G401 (cell line): ENCODE measurements at regions not wholly inside any gene's neighbourhood (a gene's known extent, or its start where the extent isn't known, plus 50 kb on each side); places are given as distances from the start of the nearest gene placed in this dataset.
A peak's percentile ranks its signal among the peaks of the same experiment; 100 is the strongest.

Source experiments
- DNase-seq: peaks from one replicate; pipeline ENCODE4 v3.0.0-alpha.2; 2015; ENCODE audit warnings: low spot score
- in situ Hi-C: cut with HindIII; loops from 2 replicates; pipeline ENCODE4 v1.10.0; 2016; ENCODE audit warnings: low sequenced_read_pairs, mixed read lengths

DNA sequence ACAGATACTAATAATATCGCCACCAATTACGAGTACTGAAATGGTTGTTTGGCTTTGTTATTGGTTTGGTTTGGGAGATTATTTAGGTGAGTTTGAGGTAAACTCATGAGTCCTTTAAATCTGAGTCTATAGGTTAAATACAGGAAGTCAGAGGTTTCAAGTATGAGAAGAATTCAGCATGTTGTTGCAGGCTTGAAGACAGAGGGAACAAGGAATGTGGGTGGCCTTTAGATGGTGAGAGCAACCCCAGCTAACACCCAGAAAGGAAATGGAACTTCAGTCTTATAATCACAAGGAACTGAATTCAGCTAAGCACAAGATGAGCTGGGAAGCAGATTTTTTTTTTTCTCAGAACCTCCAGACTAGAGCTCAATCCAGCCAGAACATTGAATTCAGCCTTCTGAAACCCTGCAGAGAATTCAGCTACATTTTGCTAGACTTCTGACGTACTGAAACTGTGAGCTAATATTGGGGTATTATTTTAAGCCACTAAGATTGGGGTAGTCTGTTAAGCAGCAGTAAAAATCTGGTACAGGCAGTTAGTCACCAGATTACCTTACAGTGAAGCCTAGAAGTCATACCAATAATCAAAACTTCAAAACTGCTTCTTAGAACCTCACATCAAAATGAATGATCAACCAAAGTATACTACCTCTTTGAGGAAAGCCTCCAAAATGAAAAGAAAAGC is 216.0 kb upstream of the PUM3 start:
- peak; percentile 22 for DNase-seq
- in situ Hi-C loops: no loop called here

DNA sequence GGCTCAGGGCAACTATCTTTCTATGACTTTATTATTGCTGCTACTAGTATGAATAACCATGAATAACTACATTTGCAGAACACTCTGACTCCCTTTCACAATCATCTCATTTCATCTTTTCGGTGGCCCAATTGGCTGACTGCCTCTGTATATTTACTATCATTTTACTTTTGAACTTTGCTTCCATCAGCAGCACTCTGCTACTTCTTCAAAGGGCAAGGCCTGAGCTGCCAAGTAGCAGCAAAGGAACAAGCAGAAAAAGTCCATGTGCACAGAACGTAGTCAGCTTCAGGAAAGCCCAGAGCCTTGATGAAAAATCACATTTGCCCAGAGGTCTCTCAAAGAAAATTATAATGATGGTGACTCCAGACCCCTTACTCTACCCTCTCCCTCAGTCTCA is 214.5 kb upstream of the PUM3 start:
- in situ Hi-C loops: no loop called here
- DNase-seq: no peak

DNA sequence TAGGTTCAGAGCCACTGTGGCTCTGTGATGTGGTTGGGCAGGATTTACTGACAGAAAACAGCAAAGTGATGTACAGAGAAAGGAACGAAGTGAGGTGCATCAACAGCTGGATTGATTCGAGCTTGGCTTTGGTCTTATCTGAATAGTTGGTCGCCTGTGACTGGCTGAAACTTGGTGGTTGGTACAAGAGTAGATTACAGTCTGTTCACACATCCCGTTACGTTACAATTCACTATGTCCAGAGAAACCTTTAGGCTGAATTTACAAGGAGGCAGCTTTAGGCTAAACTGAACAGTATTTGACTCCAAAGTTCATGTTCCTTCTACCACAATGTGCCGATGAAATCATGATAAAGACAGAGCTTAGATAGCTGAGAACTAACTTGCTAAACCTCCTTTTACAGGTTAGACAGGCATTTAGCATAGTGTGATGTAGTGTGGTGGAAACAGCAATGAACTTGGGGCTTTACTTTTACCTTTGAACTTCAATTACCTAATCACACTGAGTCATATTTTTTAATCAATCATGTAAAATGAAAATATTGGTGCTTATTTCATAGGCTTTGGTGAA is 210.2 kb upstream of the PUM3 start:
- in situ Hi-C loops: no loop called here
- no peak for DNase-seq

DNA sequence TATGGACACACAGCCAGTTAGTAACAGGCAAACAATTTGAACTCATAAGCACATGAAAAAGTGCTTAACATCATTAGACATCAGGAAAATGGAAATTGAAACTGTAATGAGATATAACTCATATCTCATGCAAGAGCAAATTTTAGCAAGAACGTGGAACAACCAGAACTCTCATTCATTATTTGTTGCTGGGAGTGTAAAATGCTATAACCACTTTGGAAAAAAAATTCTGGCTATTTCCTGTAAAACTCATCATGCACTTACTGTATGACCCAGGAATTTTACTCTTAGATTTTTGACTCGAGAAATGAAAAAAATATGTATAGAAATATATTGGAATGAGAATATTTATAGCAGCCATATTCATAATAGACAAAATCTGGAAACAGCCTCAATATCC is 205.7 kb upstream of the PUM3 start:
- in situ Hi-C loops: no loop called here
- DNase-seq: no peak

DNA sequence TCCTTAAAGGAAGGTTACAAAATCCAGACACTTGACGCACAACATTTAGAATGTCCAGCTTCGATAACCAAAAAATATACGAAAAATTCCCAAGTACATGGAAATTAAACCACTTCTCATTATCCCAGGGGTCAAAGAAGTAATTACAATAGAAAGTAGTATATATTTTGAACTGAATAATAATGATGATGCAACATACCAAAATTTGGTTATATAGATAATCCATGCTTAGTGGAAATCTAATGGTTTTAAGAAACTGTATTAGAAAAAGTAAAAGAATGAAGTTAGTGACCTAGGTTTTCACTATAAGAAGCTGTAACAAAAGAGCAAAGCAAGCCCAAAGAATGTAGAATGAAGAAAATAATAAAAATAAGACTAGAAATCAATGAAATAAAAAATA is 204.0 kb upstream of the PUM3 start:
- in situ Hi-C loops: no loop called here
- no peak for DNase-seq

DNA sequence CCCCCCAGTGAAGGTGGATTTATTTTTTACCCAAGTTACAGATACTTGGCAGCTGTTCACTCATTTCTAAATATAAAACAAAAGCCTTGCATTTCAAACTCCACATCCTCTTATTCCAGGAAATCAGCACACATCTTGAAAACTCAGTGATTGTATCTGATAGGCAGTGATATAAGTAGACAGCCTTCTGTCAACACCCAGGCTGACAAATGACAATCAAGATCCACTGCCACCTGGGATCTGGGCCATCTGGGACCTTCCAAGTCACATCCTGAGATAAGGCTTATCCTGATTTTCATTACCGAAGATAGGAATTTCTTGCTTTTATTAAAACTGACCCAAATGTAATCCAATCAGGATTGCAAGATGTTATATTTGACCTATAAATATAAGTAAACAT is 201.3 kb upstream of the PUM3 start:
- no peak for DNase-seq
- in situ Hi-C loops: no loop called here

DNA sequence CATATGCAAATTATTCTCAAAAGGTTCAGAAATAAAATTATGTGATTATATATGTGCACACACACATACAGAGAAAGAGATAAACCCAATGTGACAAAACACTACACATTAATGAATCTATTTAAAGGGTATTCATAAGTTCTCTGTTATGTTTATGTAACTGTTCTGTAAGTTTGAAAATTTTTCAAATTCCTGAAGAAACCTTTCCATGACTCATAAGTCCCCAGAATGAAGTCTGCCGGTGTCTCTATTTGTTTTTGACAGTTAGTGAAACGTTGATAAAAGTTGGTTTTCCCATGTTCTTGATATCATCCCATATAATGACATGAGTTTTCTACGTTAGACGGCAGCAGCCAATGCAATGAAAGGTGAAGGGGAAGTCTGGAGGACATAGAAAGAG is 199.5 kb upstream of the PUM3 start:
- in situ Hi-C loops: no loop called here
- DNase-seq: no peak

DNA sequence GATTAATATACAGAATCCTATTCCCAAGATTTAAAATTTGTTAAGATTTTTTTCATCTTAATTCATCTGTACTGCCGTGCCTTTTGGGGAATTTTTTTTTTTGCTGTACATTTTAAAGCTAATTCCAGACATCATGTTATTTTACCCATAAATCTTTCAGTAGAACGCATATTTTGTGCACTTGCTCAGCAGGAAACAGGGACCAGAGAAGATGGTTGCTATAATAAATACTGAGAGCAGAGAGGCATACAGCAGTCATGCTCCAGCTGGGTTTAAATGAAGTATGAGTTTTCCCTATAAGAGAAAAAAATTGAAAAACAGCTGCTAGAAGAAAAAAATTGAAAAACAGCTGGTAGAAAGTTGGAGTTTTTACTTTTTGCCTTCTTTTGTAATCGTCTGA is 196.9 kb upstream of the PUM3 start:
- no peak for DNase-seq
- in situ Hi-C loops: no loop called here

DNA sequence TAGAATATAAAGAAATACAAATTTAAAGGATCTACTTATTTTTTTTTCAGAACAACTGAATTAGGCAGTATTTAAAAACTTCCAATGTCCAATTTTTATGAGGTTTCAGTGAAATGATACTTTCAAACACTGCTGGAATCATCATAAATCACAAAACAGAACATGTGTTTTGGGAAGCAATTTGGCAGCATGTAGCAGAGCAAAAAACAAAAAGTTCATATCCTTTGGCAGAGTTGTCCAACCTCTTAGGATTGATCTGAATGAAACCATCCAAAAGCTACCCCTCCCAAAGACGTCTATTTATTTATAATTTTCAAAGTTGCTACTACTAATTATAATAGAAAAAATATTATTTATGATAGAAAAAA is 192.4 kb upstream of the PUM3 start:
- in situ Hi-C loops: no loop called here
- DNase-seq: no peak

DNA sequence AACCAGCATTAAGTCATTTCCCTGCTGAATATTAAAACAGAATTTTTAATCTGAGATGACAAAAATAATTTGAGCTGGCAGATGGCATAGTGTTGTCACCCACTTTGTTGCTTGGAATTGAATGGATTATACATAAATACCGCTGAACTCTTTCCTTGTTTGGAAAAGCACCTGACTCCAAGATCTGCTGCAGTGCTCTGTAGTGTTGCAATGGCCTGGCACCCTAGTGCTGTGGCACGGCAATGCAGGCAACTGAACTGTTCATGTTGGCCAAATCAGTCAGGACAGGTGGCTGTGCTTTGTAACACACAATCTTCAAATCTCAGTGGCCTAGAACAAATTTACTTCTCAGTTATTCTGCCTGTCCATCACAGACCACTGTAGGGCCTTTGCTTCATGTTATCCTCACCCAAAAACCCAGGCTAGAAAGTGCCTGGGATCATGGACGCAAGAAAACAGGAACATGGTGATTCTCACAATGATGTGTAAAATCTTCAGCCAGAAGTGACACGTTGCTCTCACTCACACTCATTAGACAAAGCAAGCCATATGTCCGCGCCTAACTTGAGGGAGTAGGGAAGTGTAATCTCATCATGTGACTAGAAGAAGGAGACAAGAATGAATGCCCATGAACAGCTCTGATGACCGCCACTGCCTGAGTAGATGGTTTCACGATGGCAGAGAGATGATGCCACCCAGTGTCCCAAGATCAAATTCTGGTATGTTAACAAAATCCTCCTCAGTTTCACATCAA is 191.9 kb upstream of the PUM3 start:
- peak; percentile 83 for DNase-seq
- in situ Hi-C loops: no loop called here

DNA sequence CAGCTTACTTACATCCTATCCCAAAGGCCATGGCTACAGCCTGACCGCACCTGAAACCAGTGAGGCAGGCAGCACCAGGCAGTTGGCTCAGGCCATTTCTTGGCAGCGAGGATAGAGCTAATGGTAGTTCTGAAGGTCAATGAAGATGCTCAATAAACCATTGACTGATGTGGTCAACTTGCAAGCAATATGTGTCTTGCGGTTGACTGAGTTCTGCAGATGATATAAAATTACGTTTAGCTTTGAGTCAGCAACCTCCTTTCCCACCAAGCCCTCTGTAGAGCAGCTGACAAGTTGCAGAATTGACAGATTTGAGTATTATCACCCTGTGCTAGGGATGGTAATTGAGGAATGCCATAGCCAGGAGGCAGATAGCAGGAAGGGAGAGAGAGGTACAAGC is 189.0 kb upstream of the PUM3 start:
- in situ Hi-C loops: no loop called here
- DNase-seq: no peak

DNA sequence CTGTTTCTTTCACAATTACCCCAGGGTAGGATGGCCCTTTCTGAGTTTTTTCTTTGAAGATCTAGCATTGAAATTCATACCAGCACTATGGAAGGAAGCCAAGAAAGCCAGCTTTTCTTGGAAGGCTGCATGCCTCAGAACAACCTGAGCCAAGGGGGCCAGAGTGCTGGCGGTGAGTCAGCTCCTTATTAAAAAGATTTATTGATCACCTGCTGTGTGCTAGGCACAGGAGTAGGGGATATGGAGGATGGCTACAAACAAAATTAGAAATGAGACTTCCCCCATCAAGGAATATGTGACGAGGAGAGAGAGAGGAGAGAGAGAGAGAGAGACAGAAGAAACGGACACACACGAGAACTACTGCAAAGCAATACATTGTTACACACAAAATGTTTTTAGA is 184.6 kb upstream of the PUM3 start:
- DNase-seq: peak; percentile 64

DNA sequence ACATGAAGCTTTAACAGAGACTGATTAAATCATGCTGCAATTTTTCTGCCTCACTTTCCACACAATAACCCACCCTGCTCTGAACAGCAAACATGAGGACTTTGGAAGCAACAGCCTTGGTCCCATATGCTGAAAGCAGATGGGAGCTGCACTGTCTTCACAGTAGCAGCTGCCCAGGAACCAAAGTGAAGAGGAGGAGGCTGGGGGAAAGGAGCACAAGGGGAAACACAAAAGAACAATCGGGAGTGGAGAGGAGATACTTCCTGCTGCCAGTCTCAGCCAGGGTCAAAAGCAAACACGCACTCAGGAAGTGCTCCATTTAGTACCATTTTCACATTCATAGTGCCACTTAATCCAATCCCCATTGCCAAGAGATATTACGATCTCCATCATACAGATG is 183.3 kb upstream of the PUM3 start:
- in situ Hi-C loops: no loop called here
- DNase-seq: peak; percentile 79

More for the DNA sequence above, 184.6 kb upstream of the PUM3 start:
- in situ Hi-C loops: no loop called here

DNA sequence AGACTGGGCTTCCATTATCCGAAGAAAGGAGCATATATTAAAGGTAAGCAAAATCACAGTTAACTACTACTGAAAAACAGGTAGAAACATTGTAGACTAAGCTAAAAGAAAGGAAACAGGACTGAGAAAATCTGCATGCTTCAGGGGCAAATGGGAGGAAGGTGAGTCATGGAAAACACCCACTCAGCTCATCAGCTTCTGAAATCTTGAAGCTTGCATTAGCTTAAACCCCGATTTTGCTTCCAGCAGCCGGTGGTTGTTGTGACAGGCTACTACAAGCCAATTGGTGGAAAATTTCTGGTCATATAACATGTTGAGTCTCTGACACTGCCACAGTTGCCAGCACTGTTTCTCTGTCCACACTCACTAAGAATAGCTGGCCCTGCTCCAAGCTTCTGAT is 179.6 kb upstream of the PUM3 start:
- in situ Hi-C loops: no loop called here
- DNase-seq: no peak

DNA sequence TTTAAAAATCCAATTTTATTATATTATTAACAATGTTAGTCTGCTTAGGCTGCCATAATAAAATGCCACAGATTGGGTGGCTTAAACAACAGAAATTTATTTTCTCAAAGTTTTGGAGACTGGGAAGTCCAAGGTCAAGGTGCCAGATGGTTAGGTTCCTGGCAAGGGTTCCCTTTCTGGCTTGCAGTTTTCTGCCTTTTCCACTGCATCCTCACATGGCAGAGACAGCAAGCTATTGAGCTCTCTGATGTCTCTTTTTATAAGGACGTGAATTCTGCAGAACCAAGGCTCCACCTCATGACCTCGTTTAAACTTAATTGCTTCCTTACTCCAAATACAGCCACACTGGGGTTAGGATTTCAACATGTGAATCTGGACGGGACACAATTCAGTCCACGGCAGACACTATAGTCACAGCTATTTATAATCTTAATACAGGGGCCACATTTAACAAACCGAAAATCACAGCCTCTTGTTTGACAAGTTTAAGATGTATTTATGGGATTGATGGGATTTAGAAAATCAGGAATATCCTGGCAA is 174.9 kb upstream of the PUM3 start:
- peak; percentile 80 for DNase-seq
- in situ Hi-C loops: no loop called here

DNA sequence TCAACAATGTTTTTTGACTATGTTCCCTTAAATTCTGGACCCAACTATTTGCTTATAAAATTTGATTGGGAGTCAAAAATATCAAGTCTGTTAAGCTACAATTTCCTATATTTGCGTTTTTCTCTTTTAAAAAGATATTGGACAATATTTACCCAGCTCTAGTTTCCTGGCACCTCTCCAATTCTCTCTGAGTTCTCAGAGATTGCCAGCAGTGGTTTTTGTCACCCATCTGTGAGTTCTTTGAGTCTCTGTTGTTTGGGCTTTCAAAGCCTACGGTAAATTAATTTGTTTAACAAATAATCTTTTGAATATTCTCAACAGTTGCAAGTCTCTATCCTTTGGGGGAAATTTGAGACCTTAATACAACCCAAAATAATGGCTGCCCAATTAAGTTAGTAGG is 174.2 kb upstream of the PUM3 start:
- DNase-seq: peak; percentile 39
- in situ Hi-C loops: no loop called here

DNA sequence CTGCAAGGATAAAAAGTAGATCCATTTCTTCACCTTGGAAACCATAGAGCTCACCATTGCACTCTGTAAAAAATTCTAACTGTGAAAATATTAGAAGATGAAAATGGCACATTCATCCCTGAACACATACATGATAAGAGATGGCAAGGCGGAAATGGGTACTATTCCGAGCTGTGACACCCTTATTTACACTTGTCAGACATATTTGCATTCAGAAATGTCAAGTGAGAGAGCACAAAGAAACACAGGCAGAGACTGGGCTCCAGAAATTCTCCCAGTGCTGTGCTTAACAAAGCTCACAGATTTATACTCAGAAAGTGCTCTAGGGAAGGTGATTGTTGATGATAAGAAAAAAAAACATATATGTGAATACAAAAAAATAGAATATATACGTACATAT is 170.3 kb upstream of the PUM3 start:
- in situ Hi-C loops: no loop called here
- DNase-seq: no peak

DNA sequence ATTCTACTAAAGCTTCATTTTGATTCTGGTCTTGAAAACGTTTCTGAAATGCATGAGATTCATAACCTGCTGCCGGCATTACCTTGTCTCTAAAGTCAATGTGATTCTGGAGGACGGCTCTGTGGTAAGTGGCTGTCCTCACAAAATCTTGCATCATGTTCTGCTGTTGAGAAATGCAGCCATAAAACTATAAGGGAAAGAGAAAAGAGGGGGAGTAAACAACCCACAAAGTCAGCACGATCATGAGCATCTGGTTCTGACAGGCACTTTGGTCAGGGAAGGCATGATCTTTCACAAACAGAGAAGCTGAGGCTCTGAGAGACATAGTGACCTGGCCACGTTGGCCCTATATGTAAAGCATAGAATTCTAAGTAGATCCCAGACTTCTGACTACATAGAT is 168.9 kb upstream of the PUM3 start:
- DNase-seq: no peak

DNA sequence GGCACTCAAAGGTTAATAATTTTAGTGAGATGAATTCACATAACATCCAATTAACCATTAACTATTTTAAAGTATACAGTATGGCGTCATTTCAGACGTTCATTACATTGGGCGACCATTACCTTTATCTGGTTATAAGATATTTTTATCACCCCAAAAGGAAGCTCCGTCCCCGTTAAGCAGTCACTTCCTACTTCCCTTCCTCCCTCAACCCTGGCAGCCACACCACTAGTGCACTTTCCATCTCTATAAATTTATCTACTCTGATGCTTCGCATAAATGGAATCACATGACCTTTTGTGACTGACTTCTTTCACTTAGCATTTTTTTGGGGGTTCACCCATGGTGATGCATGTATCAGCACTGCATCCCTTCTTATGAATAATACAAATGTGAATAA is 168.3 kb upstream of the PUM3 start:
- in situ Hi-C loops: no loop called here
- DNase-seq: no peak

More for the DNA sequence above, 168.9 kb upstream of the PUM3 start:
- in situ Hi-C loops: no loop called here

DNA sequence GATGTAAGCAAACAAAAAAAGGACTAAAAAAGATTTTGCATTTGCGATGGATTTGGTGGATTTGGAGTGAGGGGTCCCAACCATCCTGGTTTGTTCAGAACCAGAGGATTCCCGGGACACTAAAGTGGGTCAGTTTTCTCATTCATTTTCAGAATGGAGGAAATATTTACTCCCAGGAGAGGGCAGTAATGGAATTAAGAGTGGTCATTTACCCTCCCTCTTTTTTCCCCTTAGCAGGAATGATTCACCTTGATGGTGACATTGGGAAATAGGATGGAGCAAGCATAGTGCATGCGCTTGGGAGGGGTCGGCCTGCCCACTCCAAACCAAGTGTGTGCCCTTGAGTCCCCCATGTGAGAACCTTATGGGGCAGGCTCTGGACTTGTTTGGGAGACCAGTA is 164.2 kb upstream of the PUM3 start:
- DNase-seq: no peak
- in situ Hi-C loops: no loop called here

DNA sequence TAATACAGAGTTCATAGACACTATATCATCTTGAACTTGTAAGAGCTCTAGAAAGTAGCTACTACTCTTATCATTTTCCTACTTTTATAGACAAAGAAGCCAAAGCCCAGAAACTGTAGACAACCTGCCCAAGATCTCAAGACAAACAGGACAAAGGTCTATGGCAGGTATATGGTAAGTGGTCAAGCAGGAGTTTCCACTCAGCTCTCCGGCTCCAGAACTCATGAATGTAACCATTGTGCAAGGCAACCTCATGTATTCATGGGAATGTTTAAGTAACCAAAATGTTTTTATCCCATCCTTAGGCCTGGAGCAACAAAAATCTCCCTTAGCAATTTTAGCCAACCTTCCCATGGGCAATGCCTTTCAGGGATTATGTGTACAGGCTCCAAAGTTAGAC is 163.4 kb upstream of the PUM3 start:
- no peak for DNase-seq
- in situ Hi-C loops: no loop called here
